Brain microvascular endothelial cell (primary cell): ENCODE measurements at regions not wholly inside any gene's neighbourhood (a gene's known extent, or its start where the extent isn't known, plus 50 kb on each side); places are given as distances from the start of the nearest gene placed in this dataset.

ENCODE experiments used
- DNase-seq: peaks from one replicate; pipeline ENCODE4 v3.0.0-alpha.2; 2020
- H3K27ac ChIP-seq: fragments of 250-450 bp; sonication (Bioruptor Pico); 2 replicates; pipeline ENCODE4 v1.5.1; 2020; ENCODE audit warnings: mild to moderate bottlenecking, moderate library complexity
- H3K27me3 ChIP-seq: fragments of 250-450 bp; sonication (Bioruptor Pico); replicated peaks from 2 replicates; pipeline ENCODE4 v1.5.1; 2020; ENCODE audit warnings: mild to moderate bottlenecking
- H3K36me3 ChIP-seq: fragments of 250-450 bp; sonication (Bioruptor Pico); replicated peaks from 2 replicates; pipeline ENCODE4 v1.5.1; 2020; ENCODE audit warnings: mild to moderate bottlenecking
- H3K4me3 ChIP-seq: 2 replicates; pipeline ENCODE4 v1.5.1; 2011; ENCODE audit warnings: low read depth, mild to moderate bottlenecking, control low read depth, low read length, moderate library complexity
- in situ Hi-C: cut with HindIII; loops from 2 replicates; pipeline ENCODE4 v1.10.0; 2017; ENCODE audit warnings: low sequenced_read_pairs, low pct_ligation_motif_present
- TF ChIP-seq, protein P1 (sequence below): IDR thresholded peaks from 2 replicates; pipeline ENCODE4 v1.5.1; 2011; ENCODE audit warnings: low read depth, mild to moderate bottlenecking, moderate library complexity, low read length, control low read depth, inconsistent platforms; ENCODE audit errors: missing control alignments

DNA sequence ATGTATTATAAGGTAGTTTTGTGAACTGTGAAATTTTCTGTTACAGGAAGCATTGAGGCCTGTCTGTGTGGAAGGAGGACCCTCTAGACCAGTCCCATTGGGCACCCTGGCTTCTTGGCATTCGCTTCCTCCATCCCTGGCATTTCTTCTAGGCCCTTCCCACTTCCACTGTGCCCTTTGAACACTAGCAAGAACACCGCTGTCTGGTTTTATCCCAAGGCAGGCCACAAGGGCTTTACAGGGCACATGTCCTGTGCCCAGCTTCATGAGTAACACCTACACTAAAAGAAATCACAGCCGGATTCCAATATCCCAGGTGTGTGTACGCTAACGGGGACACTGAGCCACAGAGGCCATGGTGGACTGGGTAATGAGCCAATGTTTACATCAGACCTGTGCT lies 99.8 kb downstream of the ADRB2 start:
- TF ChIP-seq, protein P1, sequence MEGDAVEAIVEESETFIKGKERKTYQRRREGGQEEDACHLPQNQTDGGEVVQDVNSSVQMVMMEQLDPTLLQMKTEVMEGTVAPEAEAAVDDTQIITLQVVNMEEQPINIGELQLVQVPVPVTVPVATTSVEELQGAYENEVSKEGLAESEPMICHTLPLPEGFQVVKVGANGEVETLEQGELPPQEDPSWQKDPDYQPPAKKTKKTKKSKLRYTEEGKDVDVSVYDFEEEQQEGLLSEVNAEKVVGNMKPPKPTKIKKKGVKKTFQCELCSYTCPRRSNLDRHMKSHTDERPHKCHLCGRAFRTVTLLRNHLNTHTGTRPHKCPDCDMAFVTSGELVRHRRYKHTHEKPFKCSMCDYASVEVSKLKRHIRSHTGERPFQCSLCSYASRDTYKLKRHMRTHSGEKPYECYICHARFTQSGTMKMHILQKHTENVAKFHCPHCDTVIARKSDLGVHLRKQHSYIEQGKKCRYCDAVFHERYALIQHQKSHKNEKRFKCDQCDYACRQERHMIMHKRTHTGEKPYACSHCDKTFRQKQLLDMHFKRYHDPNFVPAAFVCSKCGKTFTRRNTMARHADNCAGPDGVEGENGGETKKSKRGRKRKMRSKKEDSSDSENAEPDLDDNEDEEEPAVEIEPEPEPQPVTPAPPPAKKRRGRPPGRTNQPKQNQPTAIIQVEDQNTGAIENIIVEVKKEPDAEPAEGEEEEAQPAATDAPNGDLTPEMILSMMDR, result no peak
- Histone ChIP-seq H3K4me3 (no peak overlapping the region), H3K27me3 (no peaks in the 10 kb centered on the region), H3K27ac (no peak overlapping the region), H3K36me3 (no peaks in the 10 kb centered on the region)
- in situ Hi-C loops, result no loop called here
- no peak for DNase-seq

DNA sequence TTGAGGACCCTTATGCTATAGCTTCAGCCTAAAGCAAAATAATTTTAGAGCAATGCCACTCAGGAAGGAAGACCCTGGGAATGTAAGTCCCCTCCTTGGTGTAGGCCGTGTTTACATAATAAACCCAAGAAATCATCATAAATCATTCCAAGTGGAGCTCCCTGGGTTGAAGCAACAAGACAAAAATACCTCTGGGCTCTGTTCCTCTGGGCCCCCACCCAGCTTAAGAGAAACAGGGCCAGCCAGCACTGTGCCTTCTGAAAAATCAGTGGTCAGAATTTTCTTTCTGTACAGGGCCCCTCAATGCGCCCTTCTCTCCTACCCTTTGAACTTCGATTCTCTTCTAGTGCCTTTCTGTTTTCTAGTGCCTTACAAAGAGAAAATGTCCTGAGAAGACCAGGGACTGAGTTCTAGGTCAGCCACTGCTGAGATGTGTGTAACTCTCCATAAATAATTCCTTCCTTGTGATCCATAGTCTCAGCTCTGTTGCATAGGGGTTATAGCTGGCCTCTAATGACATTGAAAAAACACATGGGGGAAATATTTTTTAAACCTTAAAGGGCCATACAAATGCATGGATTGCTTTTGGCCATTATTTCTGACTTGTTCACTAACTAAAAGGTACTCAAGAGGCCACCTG lies 101.0 kb downstream of the ADRB2 start:
- in situ Hi-C loops, result no loop called here
- no peaks in the 10 kb centered on the region for H3K36me3 ChIP-seq
- no peak for DNase-seq
- TF ChIP-seq, protein P1, result no peak
- H3K4me3 ChIP-seq, result no peak overlapping the region
- no peak overlapping the region for H3K27ac ChIP-seq
- H3K27me3 ChIP-seq, result no peaks in the 10 kb centered on the region

DNA sequence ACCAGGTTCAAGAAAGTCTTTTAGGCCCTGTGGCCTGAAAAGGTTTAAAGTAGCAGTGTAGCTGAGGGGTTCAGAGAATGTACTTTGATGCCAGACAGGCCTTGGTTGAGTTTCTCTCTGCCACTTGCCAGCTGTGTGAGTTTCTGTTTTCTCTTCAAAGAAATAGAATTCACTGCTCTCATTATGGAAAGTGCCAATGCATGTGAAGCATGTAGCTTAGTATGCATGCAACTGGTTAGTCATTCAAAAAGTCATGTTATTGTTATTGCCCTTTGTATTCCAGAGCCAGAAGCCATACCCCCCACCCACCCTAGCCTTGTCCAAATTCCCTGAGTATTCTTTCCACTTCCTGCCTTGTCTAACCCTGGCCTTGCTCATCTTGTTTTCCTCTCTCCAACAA lies 101.7 kb downstream of the ADRB2 start:
- in situ Hi-C loops, result no loop called here
- no peaks in the 10 kb centered on the region for H3K27me3 ChIP-seq
- no peaks in the 10 kb centered on the region for H3K36me3 ChIP-seq
- DNase-seq, result no peak
- no peak overlapping the region for H3K4me3 ChIP-seq
- H3K27ac ChIP-seq, result no peak overlapping the region
- TF ChIP-seq, protein P1, result no peak

DNA sequence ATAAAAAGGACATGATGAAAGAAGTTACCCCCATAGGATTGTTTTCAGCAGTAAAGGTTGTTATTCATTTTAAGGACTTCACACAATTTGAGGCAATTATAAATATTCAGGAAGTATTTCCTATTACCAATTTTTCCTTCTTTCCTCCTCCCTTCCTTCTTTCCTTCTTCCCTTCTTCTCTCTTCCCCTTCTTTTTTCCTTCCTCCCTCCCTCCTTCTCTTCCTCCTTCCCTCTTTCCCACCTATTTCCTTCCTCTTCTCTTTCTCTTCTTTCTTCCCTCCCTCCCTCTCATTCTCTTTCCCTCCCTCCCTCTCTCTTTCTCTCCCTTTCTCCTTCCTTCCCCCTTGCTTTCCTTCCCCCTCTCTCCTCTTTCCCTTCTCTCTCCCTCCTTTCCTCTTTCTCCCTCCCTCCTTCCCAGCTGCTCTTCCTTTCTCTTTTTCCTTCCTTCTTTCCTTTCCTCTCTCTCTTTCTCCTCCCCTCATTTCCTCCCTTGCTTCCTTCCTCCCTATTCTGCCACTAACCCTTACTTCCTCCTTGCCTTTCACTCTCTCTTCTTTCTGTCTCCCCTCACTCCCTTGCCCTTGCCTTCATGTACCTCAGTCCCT lies 105.1 kb downstream of the ADRB2 start:
- Histone ChIP-seq H3K27ac (no peak overlapping the region), H3K4me3 (no peak overlapping the region), H3K27me3 (no peaks in the 10 kb centered on the region), H3K36me3 (no peaks in the 10 kb centered on the region)
- no peak for DNase-seq
- in situ Hi-C loops, result no loop called here
- TF ChIP-seq, protein P1, result no peak

DNA sequence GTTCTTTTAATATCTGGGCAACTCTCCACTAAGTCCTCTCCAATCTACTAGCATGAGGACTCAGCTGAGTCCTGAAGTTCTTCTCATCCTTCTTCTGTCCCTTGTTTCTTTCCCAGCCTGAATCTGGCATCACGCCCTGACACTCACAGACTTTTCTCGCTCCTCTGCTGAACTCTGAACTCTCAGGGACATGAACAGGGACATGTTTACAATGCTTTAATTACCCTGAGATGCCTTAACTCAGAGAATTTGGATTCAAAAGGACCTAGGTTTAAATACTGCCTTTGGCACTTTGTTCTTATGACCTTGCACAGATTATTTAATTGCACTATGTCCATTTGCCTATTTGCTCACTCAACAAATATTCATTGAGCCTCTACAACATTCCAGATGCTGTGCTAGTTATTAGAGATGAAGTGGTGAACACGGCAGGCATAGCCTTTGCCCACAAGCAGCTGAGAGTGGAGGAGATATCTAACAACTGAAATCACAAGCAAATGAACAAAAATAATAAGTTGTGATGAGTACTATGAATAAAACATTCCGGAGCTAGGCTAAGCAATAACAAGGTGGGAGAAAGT lies 106.0 kb downstream of the ADRB2 start:
- in situ Hi-C loops, result no loop called here
- TF ChIP-seq, protein P1, result no peak
- DNase-seq, result no peak

More for the DNA sequence above, 106.0 kb downstream of the ADRB2 start:
- Histone ChIP-seq H3K27me3 (no peaks in the 10 kb centered on the region), H3K27ac (no peak overlapping the region), H3K4me3 (no peak overlapping the region), H3K36me3 (no peaks in the 10 kb centered on the region)
